OCI-LY1 (cell line): ENCODE measurements at regions not wholly inside any gene's neighbourhood (a gene's known extent, or its start where the extent isn't known, plus 50 kb on each side); places are given as distances from the start of the nearest gene placed in this dataset.

Source experiments
- EZH2 ChIP-seq: fragments of 200-600 bp; sonication (generic), shearing (Covaris generic); IDR thresholded peaks from 2 replicates; pipeline ENCODE4 v1.8.0; 2017; ENCODE audit warnings: borderline replicate concordance, mixed run types, mild to moderate bottlenecking, antibody characterized with exemption, low read length, moderate library complexity, mixed read lengths
- TF ChIP-seq, protein P1 (sequence below): fragments of 200-600 bp; sonication (generic), shearing (Covaris generic); IDR thresholded peaks from 2 replicates; pipeline ENCODE4 v1.5.1; 2017; ENCODE audit warnings: mild to moderate bottlenecking, antibody characterized with exemption, low read length, moderate library complexity, mixed read lengths

- TF ChIP-seq, protein P1, sequence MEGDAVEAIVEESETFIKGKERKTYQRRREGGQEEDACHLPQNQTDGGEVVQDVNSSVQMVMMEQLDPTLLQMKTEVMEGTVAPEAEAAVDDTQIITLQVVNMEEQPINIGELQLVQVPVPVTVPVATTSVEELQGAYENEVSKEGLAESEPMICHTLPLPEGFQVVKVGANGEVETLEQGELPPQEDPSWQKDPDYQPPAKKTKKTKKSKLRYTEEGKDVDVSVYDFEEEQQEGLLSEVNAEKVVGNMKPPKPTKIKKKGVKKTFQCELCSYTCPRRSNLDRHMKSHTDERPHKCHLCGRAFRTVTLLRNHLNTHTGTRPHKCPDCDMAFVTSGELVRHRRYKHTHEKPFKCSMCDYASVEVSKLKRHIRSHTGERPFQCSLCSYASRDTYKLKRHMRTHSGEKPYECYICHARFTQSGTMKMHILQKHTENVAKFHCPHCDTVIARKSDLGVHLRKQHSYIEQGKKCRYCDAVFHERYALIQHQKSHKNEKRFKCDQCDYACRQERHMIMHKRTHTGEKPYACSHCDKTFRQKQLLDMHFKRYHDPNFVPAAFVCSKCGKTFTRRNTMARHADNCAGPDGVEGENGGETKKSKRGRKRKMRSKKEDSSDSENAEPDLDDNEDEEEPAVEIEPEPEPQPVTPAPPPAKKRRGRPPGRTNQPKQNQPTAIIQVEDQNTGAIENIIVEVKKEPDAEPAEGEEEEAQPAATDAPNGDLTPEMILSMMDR: no peak
- TF ChIP-seq EZH2: no peak
Observed at GRCh38 chr9:21674894-21675293, 127.5 kb upstream of the MTAP start.
